HG02885 (cell line): ENCODE measurements at regions not wholly inside any gene's neighbourhood (a gene's known extent, or its start where the extent isn't known, plus 50 kb on each side); places are given as distances from the start of the nearest gene placed in this dataset.
A peak's percentile ranks its signal among the peaks of the same experiment; 100 is the strongest.

Source experiments
- ATAC-seq: cut with Tn5 transposase; IDR thresholded peaks from one replicate; pipeline ENCODE4 v1.9.1; 2021; ENCODE audit warnings: mild to moderate bottlenecking; ENCODE audit not compliant: unreplicated experiment, poor library complexity

GRCh38 chr9:103372828-103373227 lies 377.7 kb downstream of the CYLC2 start:
- ATAC-seq: no peak

- no peak for ATAC-seq
Measured at GRCh38 chr9:103377667-103378066, 382.5 kb downstream of the CYLC2 start.

GRCh38 chr9:103397868-103398600 lies 402.9 kb downstream of the CYLC2 start:
- ATAC-seq: peak; percentile 99

GRCh38 chr9:103399535-103399934 lies 404.4 kb downstream of the CYLC2 start:
- no peak for ATAC-seq

- no peak for ATAC-seq
Measured at GRCh38 chr9:103407260-103407659, 412.1 kb downstream of the CYLC2 start.

GRCh38 chr9:103410059-103410458 lies 414.9 kb downstream of the CYLC2 start:
- no peak for ATAC-seq

GRCh38 chr9:103427696-103428095 lies 432.6 kb downstream of the CYLC2 start:
- ATAC-seq: no peak

- no peak for ATAC-seq
Measured at GRCh38 chr9:103430469-103430868, 435.3 kb downstream of the CYLC2 start.

GRCh38 chr9:103431809-103432208 lies 436.7 kb downstream of the CYLC2 start:
- ATAC-seq: no peak

GRCh38 chr9:103444176-103444575 lies 449.0 kb downstream of the CYLC2 start:
- ATAC-seq: no peak

GRCh38 chr9:103458826-103459225 lies 463.7 kb downstream of the CYLC2 start:
- ATAC-seq: no peak

- ATAC-seq: no peak
Measured at GRCh38 chr9:103471241-103471640, 476.1 kb downstream of the CYLC2 start.

- no peak for ATAC-seq
Measured at GRCh38 chr9:103474156-103474555, 479.0 kb downstream of the CYLC2 start.

- no peak for ATAC-seq
Measured at GRCh38 chr9:103483471-103484096, 488.5 kb downstream of the CYLC2 start.

- ATAC-seq: no peak
Measured at GRCh38 chr9:103485138-103485537, 490.0 kb downstream of the CYLC2 start.

GRCh38 chr9:103514767-103515166 lies 519.6 kb downstream of the CYLC2 start:
- no peak for ATAC-seq

GRCh38 chr9:103522409-103522808 lies 527.3 kb downstream of the CYLC2 start:
- ATAC-seq: no peak

GRCh38 chr9:103530934-103531333 lies 535.8 kb downstream of the CYLC2 start:
- no peak for ATAC-seq

- no peak for ATAC-seq
Measured at GRCh38 chr9:103533318-103533717, 538.2 kb downstream of the CYLC2 start.

- ATAC-seq: no peak
Measured at GRCh38 chr9:103537426-103537825, 542.3 kb downstream of the CYLC2 start.

- ATAC-seq: no peak
Measured at GRCh38 chr9:103545260-103545659, 548.8 kb upstream of the SMC2 start.

- no peak for ATAC-seq
Measured at GRCh38 chr9:103552712-103553111, 541.4 kb upstream of the SMC2 start.
